Vagina (tissue), 2 donors: ENCODE measurements at regions not wholly inside any gene's neighbourhood (a gene's known extent, or its start where the extent isn't known, plus 50 kb on each side); places are given as distances from the start of the nearest gene placed in this dataset.

Experiments used
- DNase-seq, 2 donors: peaks; one replicate each; pipeline ENCODE4 v3.0.0-alpha.2; 2017; ENCODE audit errors: extremely low spot score in 2 of 2
- H3K27ac ChIP-seq: fragments of 200-600 bp; sonication (generic); one replicate; pipeline ENCODE4 v1.5.1; 2019
- H3K27me3 ChIP-seq: fragments of 200-600 bp; sonication (generic); one replicate; pipeline ENCODE4 v1.5.1; 2019
- H3K36me3 ChIP-seq, 2 donors: fragments of 200-600 bp; sonication (generic); one replicate each; pipeline ENCODE4 v1.5.1; 2017 to 2019
- H3K4me1 ChIP-seq: fragments of 200-600 bp; sonication (generic); one replicate; pipeline ENCODE4 v1.5.1; 2019
- H3K4me3 ChIP-seq, 2 donors: fragments of 200-600 bp; sonication (generic); 1 replicate in 1 of 2; 2 replicates in 1 of 2; pipeline ENCODE4 v1.5.1; 2016 to 2019
- H3K9me3 ChIP-seq: fragments of 200-600 bp; sonication (generic); one replicate; pipeline ENCODE4 v1.5.1; 2019
- CTCF ChIP-seq, 3 experiments: fragments of 450-650 bp in 2 of 3; fragments of 200-600 bp in 1 of 3; sonication (generic) in 1 of 3; IDR thresholded peaks; one replicate each; pipeline ENCODE4 v1.5.1; 2017 to 2019; ENCODE audit warnings: antibody characterized with exemption in 3 of 3, mild to moderate bottlenecking in 2 of 3, moderate library complexity in 2 of 3
- POLR2A ChIP-seq, 2 donors: fragments of 450-650 bp; IDR thresholded peaks; one replicate each; pipeline ENCODE4 v1.6.1; 2017; ENCODE audit warnings: antibody characterized with exemption in 2 of 2, mild to moderate bottlenecking in 2 of 2, moderate library complexity in 2 of 2
- POLR2AphosphoS5 ChIP-seq, 2 donors: sonication (generic); formaldehyde crosslinking; IDR thresholded peaks; one replicate each; pipeline ENCODE4 v1.9.0; 2017; ENCODE audit warnings: antibody characterized with exemption in 2 of 2, mild to moderate bottlenecking in 2 of 2, low read depth in 1 of 2; ENCODE audit not compliant: insufficient read depth in 1 of 2
- intact Hi-C: fragments of 100-400 bp; cut with DNase I; formaldehyde crosslinking; loops from one replicate; pipeline ENCODE4 v1.15.1; 2023

- TF ChIP-seq POLR2A (IDR thresholded peaks at IDR 0.05) (no peak), CTCF (IDR thresholded peaks at IDR 0.05) (no peak), POLR2AphosphoS5 (IDR thresholded peaks at IDR 0.05; ENCODE audit: insufficient read depth in 1 of 2, low read depth in 1 of 2) (no peak)
Measured at GRCh38 chr1:166221316-166221715, 54.5 kb upstream of the FAM78B start.

GRCh38 chr1:166233750-166234366 lies 67.1 kb upstream of the FAM78B start:
- DNase-seq: no peak
- no peak overlapping the region for H3K4me3 ChIP-seq
- no peak overlapping the region for H3K27ac ChIP-seq
- intact Hi-C loops: no loop called here
- no peaks in the 10 kb centered on the region for H3K9me3 ChIP-seq
- H3K36me3 ChIP-seq: no peaks in the 10 kb centered on the region
- no peak for TF ChIP-seq POLR2A (IDR thresholded peaks at IDR 0.05)
- no peak for TF ChIP-seq CTCF (IDR thresholded peaks at IDR 0.05)
- TF ChIP-seq POLR2AphosphoS5 (IDR thresholded peaks at IDR 0.05; ENCODE audit: insufficient read depth in 1 of 2, low read depth in 1 of 2): no peak
- H3K27me3 ChIP-seq: no peaks in the 10 kb centered on the region
- no peaks in the 10 kb centered on the region for H3K4me1 ChIP-seq

More at GRCh38 chr1:166221316-166221715, 54.5 kb upstream of the FAM78B start:
- Histone ChIP-seq H3K4me1 (no peaks in the 10 kb centered on the region), H3K27ac (no peak overlapping the region), H3K27me3 (no peaks in the 10 kb centered on the region), H3K4me3 (no peak overlapping the region), H3K9me3 (no peaks in the 10 kb centered on the region), H3K36me3 (no peaks in the 10 kb centered on the region)
- intact Hi-C loops: no loop called here
- DNase-seq: no peak

GRCh38 chr1:166235728-166236127 lies 68.9 kb upstream of the FAM78B start:
- no peak for DNase-seq

GRCh38 chr1:166237675-166238074 lies 70.9 kb upstream of the FAM78B start:
- Histone ChIP-seq H3K4me3 (no peak overlapping the region), H3K27me3 (no peaks in the 10 kb centered on the region), H3K36me3 (no peaks in the 10 kb centered on the region), H3K4me1 (no peaks in the 10 kb centered on the region), H3K27ac (no peak overlapping the region), H3K9me3 (no peaks in the 10 kb centered on the region)
- DNase-seq: no peak
- intact Hi-C loops: no loop called here
- TF ChIP-seq POLR2A (IDR thresholded peaks at IDR 0.05) (no peak), POLR2AphosphoS5 (IDR thresholded peaks at IDR 0.05; ENCODE audit: insufficient read depth in 1 of 2, low read depth in 1 of 2) (no peak), CTCF (IDR thresholded peaks at IDR 0.05) (no peak)

More at GRCh38 chr1:166235728-166236127, 68.9 kb upstream of the FAM78B start:
- Histone ChIP-seq H3K9me3 (no peaks in the 10 kb centered on the region), H3K27ac (no peak overlapping the region), H3K4me3 (no peak overlapping the region), H3K4me1 (no peaks in the 10 kb centered on the region), H3K36me3 (no peaks in the 10 kb centered on the region), H3K27me3 (no peaks in the 10 kb centered on the region)
- intact Hi-C loops: no loop called here
- no peak for TF ChIP-seq POLR2AphosphoS5 (IDR thresholded peaks at IDR 0.05; ENCODE audit: insufficient read depth in 1 of 2, low read depth in 1 of 2)
- TF ChIP-seq POLR2A (IDR thresholded peaks at IDR 0.05): no peak
- no peak for TF ChIP-seq CTCF (IDR thresholded peaks at IDR 0.05)

- intact Hi-C loops: no loop called here
- DNase-seq: no peak
- H3K36me3 ChIP-seq: no peaks in the 10 kb centered on the region
- TF ChIP-seq POLR2A (IDR thresholded peaks at IDR 0.05) (no peak), CTCF (IDR thresholded peaks at IDR 0.05) (no peak), POLR2AphosphoS5 (IDR thresholded peaks at IDR 0.05; ENCODE audit: insufficient read depth in 1 of 2, low read depth in 1 of 2) (no peak)
- H3K27me3 ChIP-seq: no peaks in the 10 kb centered on the region
- H3K9me3 ChIP-seq: peaks cover 4% of the 10 kb centered on the region
- no peak overlapping the region for H3K27ac ChIP-seq
- no peaks in the 10 kb centered on the region for H3K4me1 ChIP-seq
- no peak overlapping the region for H3K4me3 ChIP-seq
Measured at GRCh38 chr1:166253076-166253779, 86.4 kb upstream of the FAM78B start.
